NCI-H2107 (cell line): ENCODE measurements at regions not wholly inside any gene's neighbourhood (a gene's known extent, or its start where the extent isn't known, plus 50 kb on each side); places are given as distances from the start of the nearest gene placed in this dataset.

ENCODE experiments used
- DNase-seq: peaks from one replicate; lab custom pipeline; 2025; lab: John Stamatoyannopoulos, UW

DNA sequence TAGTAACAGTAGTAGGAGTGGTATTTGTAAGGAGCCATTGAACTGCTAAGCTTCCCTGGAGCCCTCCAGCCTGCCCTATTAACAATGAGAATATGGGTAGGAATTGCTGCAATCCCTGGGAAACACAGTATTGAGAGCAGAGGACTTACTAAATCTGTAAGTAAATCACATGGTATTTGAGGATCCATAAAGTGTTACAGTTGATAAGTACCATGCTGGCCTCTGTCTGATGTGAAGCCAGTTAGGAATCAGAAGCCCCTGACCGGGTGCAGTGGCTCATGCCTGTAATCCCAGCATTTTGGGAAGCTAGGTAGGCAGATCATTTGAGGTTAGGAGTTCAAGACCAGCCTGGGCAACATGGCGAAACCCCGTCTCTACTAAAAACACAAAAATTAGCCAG, 224.6 kb downstream of the C1D start:
- DNase-seq: no peak

- DNase-seq: no peak
These were observed 223.6 kb downstream of the C1D start for GRCh38 chr2:67839242-67839641.

DNA sequence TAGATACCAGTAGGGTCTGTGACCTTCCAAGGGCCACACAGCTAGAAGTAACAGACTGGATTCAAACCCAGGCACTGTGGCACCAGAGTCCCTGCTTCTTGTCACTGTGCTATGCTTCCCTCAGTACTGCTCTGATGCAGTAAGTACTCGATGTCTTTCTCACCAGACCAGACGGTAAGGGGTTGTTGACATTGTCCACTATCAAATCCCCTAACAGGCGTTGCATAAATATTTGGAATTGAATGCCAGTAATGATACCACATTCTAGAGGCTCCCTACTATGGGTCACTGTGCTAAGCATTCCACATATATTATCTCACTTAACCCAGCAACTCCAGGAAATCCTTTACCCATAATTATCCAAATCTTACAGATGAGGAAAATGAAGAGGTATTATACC, 223.1 kb downstream of the C1D start:
- DNase-seq: no peak

DNA sequence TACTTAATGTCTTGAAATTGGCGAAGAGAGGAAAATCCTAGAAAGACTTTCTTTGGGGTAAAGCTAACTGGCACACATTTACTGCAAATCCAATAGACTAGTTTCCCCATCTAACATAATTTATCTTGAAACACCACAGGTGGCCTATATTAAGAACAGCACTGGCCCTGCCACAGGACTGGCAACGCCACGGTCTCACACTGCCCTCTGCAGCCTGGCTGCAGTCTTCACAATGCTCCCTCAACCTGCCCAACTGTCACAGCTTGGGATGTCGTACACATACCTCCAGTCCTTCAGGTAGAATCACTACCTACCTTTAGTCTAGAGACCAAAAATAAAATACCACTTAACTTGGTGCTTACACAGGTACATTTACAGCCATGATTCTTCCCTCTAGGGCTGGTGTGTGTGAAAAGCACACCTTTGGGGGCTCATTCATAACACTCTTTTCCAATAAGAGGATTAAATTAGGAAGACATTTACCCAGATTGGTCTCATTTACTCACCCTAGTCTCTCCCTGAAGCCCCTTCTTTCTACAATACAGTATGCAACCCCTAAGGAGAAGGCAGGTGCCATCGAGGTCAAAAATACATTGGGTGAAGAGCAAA, 222.2 kb downstream of the C1D start:
- peak; percentile 27 for DNase-seq

- no peak for DNase-seq
These were observed 221.1 kb downstream of the C1D start for GRCh38 chr2:67841711-67842110.

GRCh38 chr2:67842375-67842959, 220.3 kb downstream of the C1D start:
- DNase-seq: no peak

DNA sequence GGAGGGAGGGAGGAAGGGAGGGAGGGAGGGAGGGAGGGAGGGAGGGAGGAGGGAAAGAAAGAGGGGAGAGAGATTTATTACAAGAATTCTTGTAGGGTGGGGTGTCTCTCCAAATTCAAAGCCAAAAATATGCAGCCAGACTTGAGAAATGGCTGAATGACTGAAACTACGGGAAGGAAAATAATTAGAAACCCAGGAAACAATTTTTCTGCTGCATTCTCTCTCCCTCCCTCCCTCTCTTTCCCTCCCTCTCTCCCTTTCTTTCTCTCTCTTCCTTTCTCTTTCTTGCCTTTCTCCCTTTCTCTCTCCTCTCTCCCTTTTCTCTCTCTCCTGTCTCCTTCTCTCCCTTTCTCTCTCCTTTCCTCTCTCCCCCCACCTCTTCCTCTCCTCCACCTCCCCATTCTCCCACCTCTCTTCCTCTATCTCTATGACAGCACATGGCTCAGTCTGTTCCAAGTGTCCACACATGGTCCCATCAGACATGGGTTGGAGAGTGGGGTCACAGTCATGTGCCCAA, 218.7 kb downstream of the C1D start:
- DNase-seq: no peak

DNA sequence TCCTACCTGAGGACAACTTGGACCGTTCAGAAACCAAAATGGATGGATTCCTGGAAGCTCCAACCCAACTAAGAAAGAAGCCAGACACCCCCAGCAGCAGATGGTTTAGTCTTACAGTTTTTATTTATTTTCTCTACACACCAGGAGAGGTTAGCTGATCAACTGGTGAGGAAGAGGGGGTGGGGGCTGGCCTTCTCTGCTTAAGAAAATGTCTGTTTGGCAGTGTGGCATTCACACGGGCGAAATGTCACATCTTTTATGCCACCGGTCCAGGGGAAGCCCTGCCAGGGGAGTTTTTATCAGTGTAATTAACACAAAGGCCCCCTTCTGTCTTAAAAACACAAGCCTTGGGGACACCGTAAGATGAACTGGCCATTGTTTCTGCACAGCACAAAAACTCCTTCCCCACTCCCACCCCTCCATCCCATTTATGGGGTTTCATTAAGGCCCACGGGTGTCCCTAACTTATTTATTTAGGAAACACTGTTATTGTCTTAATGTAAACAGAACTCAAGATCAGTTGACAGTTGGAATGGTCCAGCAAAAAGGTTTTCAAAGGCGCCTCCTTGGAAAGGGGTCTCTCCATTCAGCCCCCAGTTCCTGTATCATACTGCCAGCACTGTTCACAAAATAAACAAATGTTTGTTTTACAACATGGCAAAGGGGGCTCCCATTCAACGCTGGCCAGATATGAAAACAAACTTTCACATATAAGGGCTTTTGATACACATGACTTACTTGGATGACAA, 217.0 kb downstream of the C1D start:
- DNase-seq: no peak

DNA sequence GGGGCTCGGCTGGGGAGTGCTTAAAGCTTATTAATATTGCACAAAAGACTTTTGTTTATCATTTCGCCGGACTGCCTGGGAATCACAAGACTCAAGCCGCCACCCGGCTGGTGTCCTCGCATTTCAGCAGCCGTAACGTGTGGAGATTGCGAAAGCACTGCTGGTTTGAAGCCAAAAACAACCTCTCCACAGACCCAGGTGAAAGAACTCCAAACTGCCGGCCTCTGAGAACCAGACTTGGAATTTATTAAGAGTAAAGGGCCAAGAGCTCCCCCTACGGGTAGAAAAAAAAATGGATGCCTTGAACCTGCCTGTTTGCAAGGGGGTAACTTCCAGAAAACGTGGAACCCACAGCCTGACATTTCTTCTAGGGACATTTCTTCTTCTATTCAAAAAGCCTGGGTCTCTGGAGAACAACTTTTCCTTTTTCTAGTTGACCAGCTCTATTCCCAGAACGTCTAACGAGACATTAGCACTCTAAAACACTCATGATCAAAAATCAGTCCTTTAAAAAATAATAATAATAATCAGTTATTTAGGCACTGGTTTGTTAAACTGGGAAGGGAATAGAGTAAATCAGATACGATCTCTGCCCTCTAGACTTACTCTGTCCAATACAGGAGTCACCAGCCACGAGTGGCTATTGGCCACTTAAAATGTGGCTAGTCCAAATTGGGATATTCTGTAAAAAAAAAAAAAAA, 216.3 kb downstream of the C1D start:
- DNase-seq: peak; percentile 93

- no peak for DNase-seq
These were observed 214.1 kb downstream of the C1D start for GRCh38 chr2:67848551-67849285.

GRCh38 chr2:67851016-67851415, 211.8 kb downstream of the C1D start:
- no peak for DNase-seq

- no peak for DNase-seq
These were observed 210.6 kb downstream of the C1D start for GRCh38 chr2:67851956-67852824.

DNA sequence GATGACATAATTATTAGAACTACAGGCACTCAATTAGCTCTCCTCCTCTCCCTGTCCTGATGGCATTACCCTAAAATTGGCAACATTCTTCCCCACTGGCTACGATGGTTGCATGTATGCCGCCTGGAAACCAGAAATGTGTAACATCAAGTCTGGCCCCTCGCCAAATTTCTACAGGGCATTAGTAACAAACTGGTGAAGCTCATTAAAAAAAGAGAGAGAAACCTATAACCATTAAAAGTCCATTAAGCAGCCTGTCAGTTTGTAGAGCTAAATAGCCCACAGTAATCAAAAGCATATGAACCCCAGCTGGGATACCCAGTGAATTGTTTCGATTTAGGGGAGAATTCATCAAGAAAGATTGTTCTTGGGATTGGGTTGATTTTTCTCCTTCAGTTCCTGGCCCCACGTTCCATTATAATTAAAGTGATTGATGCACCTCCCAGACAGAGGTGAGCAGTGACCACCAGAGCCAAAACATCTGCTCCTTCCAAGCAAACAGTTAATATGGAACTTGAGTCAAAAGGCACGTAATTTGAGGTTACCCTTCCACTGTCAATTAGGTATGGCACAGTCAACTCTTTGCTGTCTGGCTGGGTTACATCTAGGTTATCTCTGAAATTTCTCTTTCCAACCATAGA, 208.6 kb downstream of the C1D start:
- DNase-seq: no peak

GRCh38 chr2:67854798-67855197, 208.0 kb downstream of the C1D start:
- no peak for DNase-seq

DNA sequence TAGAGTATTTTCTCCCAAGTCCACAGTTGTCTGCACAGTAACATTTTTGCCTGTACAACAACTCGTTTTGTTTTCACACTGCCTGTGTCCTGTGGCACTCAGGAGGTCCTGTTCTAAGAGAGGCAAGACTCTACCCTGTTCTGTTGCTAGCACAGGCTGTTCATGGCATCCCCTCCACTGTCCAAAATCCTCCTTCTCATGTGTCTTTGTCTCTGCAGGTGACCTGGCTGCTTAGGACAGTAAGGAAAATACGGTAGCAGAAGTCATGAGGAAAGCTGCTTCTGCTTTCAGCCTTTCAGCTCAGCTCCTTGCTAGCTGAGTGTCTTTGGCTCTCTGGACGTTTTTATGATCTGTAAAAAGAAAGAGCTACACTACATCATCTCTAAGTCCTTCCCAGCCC, 205.9 kb downstream of the C1D start:
- DNase-seq: no peak

GRCh38 chr2:67857836-67858235, 205.0 kb downstream of the C1D start:
- DNase-seq: no peak

- DNase-seq: no peak
These were observed 203.9 kb downstream of the C1D start for GRCh38 chr2:67858886-67859285.

- DNase-seq: no peak
These were observed 196.9 kb downstream of the C1D start for GRCh38 chr2:67865917-67866316.

DNA sequence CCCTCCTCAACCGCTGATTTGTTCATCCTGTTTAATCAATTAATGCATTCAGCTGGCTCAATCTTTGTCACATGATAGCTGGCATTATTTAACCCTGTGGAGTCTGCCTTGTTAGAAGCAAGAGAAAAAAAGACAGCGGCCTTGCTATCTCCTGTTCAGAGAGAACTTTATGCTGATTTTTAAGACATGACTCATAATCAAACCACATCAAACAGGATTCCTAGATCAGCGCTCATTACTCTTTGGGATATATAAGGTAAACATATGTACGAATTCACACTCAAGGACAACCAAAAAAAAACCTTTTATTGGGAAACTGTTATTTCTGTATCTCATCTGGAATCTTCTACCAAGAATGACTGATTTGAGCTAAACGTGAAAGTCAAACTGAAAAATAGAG, 195.1 kb downstream of the C1D start:
- DNase-seq: no peak

- DNase-seq: no peak
These were observed 191.0 kb downstream of the C1D start for GRCh38 chr2:67871686-67872412.
